Stimulated activated CD4-positive, alpha-beta T cell treated with anti-CD3 and anti-CD28 coated beads, Interleukin-15, amount 100 ng/mL, for 24 hours (primary cell): ENCODE measurements at regions not wholly inside any gene's neighbourhood (a gene's known extent, or its start where the extent isn't known, plus 50 kb on each side); places are given as distances from the start of the nearest gene placed in this dataset.
A peak's percentile ranks its signal among the peaks of the same experiment; 100 is the strongest.
"Not testable (repeated sequence)": the region's sequence is repeated elsewhere in the genome, so short reads cannot be mapped to it uniquely, and the experiment has no call there.

Source experiments
- DNase-seq: peaks from one replicate; pipeline ENCODE4 v3.0.0-alpha.2; 2020

GRCh38 chr2:31813016-31813415 lies 197.8 kb downstream of the MEMO1 start:
- DNase-seq: no peak

GRCh38 chr2:31812051-31812798 lies 198.6 kb downstream of the MEMO1 start:
- peak; percentile 10 for DNase-seq

DNA sequence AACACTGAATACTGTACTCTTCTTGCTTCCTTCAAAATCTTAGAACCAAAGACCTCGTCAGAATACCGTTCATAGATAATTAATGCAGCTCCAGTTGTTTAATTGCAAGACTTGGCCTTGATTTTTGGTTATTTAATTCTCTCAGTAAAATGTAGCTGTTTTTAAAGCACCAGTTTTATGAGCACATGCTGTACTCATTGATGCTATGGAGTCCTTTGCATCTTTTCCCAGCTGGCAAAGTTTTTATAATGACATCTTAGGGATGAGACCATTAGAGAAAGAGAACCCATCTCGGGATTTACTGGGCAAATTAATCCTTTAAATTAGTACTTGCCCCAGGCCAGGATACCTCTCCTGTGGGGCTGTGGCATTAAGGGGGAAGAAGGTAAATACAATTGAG lies 199.3 kb downstream of the MEMO1 start:
- DNase-seq: no peak

- no peak for DNase-seq
Observed at GRCh38 chr2:31810200-31810917, 200.4 kb downstream of the MEMO1 start.

- DNase-seq: no peak
Observed at GRCh38 chr2:31805688-31806087, 205.1 kb downstream of the MEMO1 start.

GRCh38 chr2:31803481-31804153 lies 207.2 kb downstream of the MEMO1 start:
- not testable (repeated sequence) for DNase-seq

- DNase-seq: no peak
Observed at GRCh38 chr2:31802711-31803110, 208.1 kb downstream of the MEMO1 start.

DNA sequence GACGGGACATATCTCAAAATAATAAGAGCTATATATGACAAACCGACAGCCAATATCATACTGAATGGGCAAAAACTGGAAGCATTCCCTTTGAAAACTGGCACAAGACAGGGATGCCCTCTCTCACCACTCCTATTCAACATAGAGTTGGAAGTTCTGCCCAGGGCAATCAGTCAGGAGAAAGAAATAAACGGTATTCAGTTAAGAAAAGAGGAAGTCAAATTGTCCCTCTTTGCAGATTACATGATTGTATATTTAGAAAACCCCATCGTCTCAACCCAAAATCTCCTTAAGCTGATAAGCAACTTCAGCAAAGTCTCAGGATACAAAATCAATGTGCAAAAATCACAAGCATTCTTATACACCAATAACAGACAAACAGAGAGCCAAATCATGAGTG lies 211.5 kb downstream of the MEMO1 start:
- not testable (repeated sequence) for DNase-seq

GRCh38 chr2:31788273-31788672 lies 207.5 kb upstream of the SRD5A2 start:
- no peak for DNase-seq

- DNase-seq: no peak
Observed at GRCh38 chr2:31785876-31786275, 205.1 kb upstream of the SRD5A2 start.

- no peak for DNase-seq
Observed at GRCh38 chr2:31784868-31785267, 204.1 kb upstream of the SRD5A2 start.

DNA sequence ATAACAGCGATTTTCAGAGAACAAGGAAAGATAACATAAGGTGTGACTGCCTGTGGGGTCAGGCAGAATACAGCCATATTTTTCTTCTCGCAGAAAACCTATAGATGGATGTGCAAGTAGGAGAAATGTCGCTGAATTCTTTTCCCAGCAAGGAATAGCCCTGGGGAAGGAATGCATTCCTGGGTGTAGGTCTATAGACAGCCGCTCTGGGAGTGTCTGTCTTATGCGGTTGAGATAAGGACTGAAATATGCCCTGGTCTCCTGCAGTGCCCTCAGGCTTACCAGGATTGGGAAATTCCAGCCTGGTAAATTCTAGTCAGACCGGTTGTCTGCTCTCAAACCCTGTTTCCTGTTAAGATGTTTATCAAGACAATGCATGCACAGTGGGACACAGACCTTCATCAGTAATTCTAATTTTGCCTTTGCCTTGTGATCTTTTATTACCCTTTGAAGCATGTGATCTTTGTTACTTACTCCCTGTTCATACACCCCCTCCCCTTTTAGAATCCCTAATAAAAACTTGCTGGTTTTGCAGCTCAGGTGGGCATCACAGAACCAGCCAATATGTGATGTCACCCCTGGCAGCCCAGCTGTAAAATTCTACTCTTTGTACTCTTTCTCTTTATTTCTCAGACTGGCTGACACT lies 202.8 kb upstream of the SRD5A2 start:
- not testable (repeated sequence) for DNase-seq

DNA sequence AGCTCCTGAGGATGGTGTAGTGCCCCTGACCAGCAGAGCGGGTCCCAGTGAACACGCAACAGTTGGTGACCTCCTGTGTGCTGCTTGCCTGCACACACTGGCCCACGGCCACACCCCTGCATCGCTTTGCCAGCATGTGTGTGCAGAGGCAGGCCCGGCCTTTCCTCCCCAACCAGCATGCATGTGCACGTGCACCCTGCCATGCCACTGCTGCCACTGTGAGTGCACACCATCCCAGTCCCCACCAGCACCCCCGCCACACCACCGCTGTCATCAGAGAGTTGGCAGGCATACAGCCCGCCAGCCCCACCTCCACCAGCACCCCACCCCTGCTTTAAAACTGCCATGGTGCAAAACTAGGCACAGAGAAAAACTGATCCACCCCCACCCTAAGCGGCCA lies 197.4 kb upstream of the SRD5A2 start:
- DNase-seq: no peak

DNA sequence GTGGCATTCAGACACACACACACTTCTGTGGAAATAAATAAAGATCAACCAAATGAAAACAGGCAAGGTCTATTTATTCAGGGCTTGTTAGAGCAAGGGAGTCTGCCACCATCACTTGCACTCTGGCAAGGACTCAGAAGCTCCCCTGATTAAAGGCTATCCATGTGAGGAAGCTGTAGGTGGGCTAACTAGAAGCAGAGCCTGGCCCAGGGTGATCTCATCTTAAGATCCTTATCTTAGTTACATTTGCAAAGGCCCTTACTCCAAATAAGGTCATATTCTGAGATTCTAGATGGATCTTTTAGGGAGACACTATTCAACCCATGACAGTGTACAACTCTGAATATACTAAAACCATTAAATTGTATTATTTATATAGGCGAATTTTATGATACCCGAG lies 190.0 kb upstream of the SRD5A2 start:
- DNase-seq: no peak

GRCh38 chr2:31765078-31765945 lies 184.6 kb upstream of the SRD5A2 start:
- DNase-seq: no peak

DNA sequence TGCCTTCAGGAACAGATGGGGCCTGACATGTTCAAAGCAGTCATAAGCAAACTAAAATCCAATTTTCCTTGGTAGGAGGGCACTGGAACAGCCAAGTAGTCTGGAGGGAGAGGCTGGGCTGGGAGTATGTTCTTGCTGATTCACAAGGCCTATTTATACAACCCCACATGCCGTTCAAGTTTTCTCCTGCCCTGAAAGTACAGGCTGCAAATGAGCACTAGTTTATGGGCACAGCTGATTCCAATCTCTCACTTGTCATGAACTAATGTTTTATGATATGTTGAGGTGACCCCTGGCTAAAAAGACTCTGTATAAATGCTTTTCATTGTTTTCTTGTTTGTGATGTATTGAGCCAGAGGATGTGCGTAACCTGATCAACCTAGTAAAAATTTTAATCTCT lies 183.4 kb upstream of the SRD5A2 start:
- no peak for DNase-seq

DNA sequence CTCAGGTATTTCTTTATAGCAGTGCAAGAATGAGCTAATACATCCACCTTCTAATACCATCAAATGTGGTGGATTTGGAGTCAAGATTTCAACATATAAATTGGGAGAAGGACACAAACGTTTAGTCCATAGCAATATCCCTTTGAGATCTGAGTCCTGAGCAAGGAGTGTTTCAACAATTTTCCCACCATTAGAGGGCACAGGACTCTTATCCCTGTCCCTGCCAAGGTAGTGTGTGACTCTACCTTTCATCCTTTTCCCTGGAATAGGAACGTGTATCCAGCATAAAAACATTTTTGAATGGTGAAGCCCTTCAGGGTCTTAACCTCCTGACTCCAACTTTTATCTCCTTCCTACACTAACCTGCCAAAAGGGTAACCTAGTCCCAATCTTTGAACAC lies 181.3 kb upstream of the SRD5A2 start:
- DNase-seq: no peak

GRCh38 chr2:31757351-31757750 lies 176.6 kb upstream of the SRD5A2 start:
- not testable (repeated sequence) for DNase-seq

GRCh38 chr2:31748746-31749145 lies 168.0 kb upstream of the SRD5A2 start:
- DNase-seq: not testable (repeated sequence)

GRCh38 chr2:31748041-31748440 lies 167.3 kb upstream of the SRD5A2 start:
- no peak for DNase-seq

- no peak for DNase-seq
Observed at GRCh38 chr2:31739161-31739560, 158.4 kb upstream of the SRD5A2 start.

DNA sequence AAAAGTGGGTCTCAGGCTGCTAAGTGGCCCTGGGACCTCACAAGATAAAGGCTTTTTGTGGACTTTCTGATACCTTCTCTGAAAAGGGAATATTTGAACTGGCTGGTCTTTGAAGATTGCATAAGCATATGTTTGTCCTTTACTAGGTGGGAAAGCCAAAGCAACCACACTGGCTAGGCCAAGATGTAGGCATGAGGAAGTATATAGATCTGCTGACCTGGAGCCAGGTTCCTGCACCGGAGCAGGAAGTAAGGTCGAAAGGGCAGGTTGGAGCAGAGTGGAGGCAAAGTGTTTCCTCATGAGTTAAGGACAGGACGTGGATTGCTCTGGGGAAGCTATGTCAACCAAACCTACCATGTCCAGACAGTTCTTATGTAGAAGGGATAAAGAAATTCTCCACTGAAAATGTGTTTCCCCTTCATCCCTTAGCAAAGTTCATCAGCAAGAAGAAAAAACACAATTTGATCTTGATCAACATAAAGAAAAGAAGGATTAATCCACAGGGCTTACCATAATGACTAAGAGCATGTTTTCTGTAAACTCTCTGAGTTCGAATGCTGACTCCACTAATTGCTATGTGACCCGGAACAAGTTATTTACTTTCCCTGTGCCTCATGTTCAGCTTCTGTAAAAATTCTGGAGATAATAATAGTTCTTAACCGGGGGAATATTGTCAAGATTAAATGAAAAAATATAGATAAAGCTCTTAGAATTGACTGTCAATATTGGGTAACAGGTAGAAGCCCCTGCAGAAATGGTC lies 156.1 kb upstream of the SRD5A2 start:
- DNase-seq: no peak
